Pancreas (tissue), 10 donors: ENCODE measurements at regions not wholly inside any gene's neighbourhood (a gene's known extent, or its start where the extent isn't known, plus 50 kb on each side); places are given as distances from the start of the nearest gene placed in this dataset.

Experiments
- ATAC-seq, 4 donors: fragments of 200-7000 bp; cut with Tn5 transposase; one replicate each; pipeline versions ENCODE4 v1.8.0 to v1.9.1; 2020; ENCODE audit warnings: mild to moderate bottlenecking in 4 of 4, moderate library complexity in 4 of 4
- DNase-seq, 6 donors: peaks; one replicate each; pipeline ENCODE4 v3.0.0-alpha.2; 2020
- FAIRE-seq: peaks from 2 replicates; lab custom pipeline; 2012; peaks lifted over from hg19 to GRCh38; lab: Jason Lieb, UNC
- H3K27ac ChIP-seq, 4 donors: fragments of 200-600 bp; sonication (generic); 1 replicate in 3 of 4; 2 replicates in 1 of 4; pipeline versions ENCODE4 v1.5.0 to v1.8.0; 2020
- H3K27me3 ChIP-seq, 4 donors: fragments of 200-600 bp; one replicate each; pipeline ENCODE4 v1.8.0; 2021
- H3K36me3 ChIP-seq, 3 donors: fragments of 200-600 bp; sonication (generic) in 1 of 3; one replicate each; pipeline versions ENCODE4 v1.5.0 to v1.8.0; 2020 to 2021
- H3K4me1 ChIP-seq, 3 donors: fragments of 200-600 bp; one replicate each; pipeline ENCODE4 v1.8.0; 2021
- H3K4me3 ChIP-seq, 4 donors: fragments of 200-600 bp; sonication (generic) in 2 of 4; one replicate each; pipeline versions ENCODE4 v1.5.0 to v1.8.0; 2020 to 2021
- H3K9me3 ChIP-seq, 4 donors: fragments of 200-600 bp; one replicate each; pipeline ENCODE4 v1.8.0; 2021
- WGBS, 2 donors: extraction: QIAGEN DNeasy Blood & Tissue Kit; methylation state at CpG; one replicate each; pipeline ENCODE4 v1.1.7; 2013; 5-methylcytosine and 5-hydroxymethylcytosine counted together
- intact Hi-C, 3 donors: fragments of 100-400 bp; cut with DNase I; formaldehyde crosslinking; loops; one replicate each; pipeline versions ENCODE4 v1.11.1 to v1.14.2; 2022
- TF ChIP-seq, protein P1 (sequence below), 4 donors: fragments of 200-600 bp; sonication (generic) in 3 of 4; IDR thresholded peaks; one replicate each; pipeline versions ENCODE4 v1.5.0 to v1.8.0; 2021; ENCODE audit warnings: antibody characterized with exemption in 4 of 4
- donor health status: healthy with polysubstance abuse.
- donor health status: DM: no; HTN: no; CAD: no; lungs with moderate emphysema.
- donor health status: DM: no; HTN: no; CAD: no.
- donor health status: control.
- donor health status: control.
- donor health status: Bipolar disorder and iron deficiency.
- donor health status: DM: yes; HTN: yes; CAD: no.
- donor health status: DM: no; HTN: no; CAD: no.
- donor health status: DM: no; HTN: no; CAD: no.
- donor health status: DM: yes; HTN: yes; CAD: no.

DNA sequence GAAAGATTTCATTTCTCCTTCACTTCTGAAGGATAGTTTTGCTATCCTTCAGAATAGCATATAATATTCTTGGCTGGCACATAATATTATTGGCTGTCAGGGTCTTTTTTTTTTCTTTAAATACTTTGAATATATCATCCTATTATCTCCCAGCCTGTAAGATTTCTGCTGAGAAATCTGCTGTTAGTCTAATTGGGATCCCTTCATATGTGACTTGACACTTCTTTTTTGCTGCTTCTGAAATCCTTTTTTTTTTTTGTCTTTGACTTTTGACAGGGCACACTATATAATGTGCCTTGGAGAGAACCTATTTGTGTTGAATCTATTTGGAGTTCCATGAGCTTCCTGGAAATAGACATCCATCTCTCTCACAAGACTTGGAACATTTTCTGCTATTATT lies 136.9 kb upstream of the UBL3 start:
- Histone ChIP-seq H3K27ac (no peak overlapping the region), H3K4me1 (no peaks in the 10 kb centered on the region), H3K36me3 (no peaks in the 10 kb centered on the region), H3K4me3 (no peak overlapping the region), H3K27me3 (no peaks in the 10 kb centered on the region), H3K9me3 (no peaks in the 10 kb centered on the region)
- intact Hi-C loops = no loop called here
- no peak for DNase-seq
- no peak for ATAC-seq
- TF ChIP-seq, protein P1, sequence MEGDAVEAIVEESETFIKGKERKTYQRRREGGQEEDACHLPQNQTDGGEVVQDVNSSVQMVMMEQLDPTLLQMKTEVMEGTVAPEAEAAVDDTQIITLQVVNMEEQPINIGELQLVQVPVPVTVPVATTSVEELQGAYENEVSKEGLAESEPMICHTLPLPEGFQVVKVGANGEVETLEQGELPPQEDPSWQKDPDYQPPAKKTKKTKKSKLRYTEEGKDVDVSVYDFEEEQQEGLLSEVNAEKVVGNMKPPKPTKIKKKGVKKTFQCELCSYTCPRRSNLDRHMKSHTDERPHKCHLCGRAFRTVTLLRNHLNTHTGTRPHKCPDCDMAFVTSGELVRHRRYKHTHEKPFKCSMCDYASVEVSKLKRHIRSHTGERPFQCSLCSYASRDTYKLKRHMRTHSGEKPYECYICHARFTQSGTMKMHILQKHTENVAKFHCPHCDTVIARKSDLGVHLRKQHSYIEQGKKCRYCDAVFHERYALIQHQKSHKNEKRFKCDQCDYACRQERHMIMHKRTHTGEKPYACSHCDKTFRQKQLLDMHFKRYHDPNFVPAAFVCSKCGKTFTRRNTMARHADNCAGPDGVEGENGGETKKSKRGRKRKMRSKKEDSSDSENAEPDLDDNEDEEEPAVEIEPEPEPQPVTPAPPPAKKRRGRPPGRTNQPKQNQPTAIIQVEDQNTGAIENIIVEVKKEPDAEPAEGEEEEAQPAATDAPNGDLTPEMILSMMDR (IDR thresholded peaks at IDR 0.05) = no peak
- FAIRE-seq = no peak

DNA sequence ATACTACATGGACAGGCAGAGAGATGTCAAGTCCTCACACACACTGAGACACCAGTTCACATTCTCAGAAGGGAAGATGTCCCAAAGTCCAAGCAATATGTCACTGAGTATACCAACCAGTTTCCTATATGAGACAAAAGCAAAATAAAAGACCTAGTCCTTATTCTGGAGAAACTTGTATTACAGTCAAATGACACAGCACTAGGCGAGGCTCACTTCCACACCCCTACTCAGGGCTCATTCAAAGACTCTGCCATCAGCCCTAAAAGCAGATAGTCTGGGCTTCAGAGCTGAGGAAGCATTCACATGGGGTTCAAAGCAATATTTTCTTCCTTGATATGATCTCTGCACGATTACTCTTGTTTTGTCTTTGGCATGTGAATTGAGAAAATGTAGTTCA lies 129.9 kb upstream of the UBL3 start:
- FAIRE-seq = no peak

DNA sequence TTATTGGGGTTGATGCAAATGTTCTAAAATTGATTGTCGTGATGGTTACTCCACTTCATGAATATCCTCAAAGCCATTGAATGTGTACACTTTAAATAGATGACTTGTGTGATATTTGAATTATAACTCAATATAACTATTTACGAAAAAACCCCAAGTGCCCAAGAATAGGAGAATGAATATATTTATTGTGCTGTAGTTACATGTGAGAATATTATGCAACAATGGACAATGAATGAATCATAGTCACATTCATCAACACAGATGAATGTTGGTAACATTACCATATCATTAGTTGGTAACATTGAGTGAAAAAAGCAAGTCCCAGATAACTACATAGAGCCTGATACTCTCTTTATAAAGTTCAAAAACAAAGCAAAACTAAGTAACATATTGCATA lies 127.8 kb upstream of the UBL3 start:
- no peaks in the 10 kb centered on the region for H3K9me3 ChIP-seq
- FAIRE-seq (no peak), DNase-seq (no peak), ATAC-seq (no peak)
- WGBS, 2 donors = 84 to 93% methylated on average over 2 of the region's 2 CpGs
- intact Hi-C loops = no loop called here
- H3K36me3 ChIP-seq = no peaks in the 10 kb centered on the region
- TF ChIP-seq, protein P1 (IDR thresholded peaks at IDR 0.05) = no peak
- no peak overlapping the region for H3K27ac ChIP-seq
- H3K4me3 ChIP-seq = no peak overlapping the region
- no peaks in the 10 kb centered on the region for H3K4me1 ChIP-seq
- no peaks in the 10 kb centered on the region for H3K27me3 ChIP-seq

More for the DNA sequence above, 129.9 kb upstream of the UBL3 start:
- Histone ChIP-seq H3K4me1 (no peaks in the 10 kb centered on the region), H3K27me3 (no peaks in the 10 kb centered on the region), H3K36me3 (no peaks in the 10 kb centered on the region), H3K9me3 (no peaks in the 10 kb centered on the region), H3K27ac (no peak overlapping the region), H3K4me3 (no peak overlapping the region)
- DNase-seq = no peak
- intact Hi-C loops = no loop called here
- no peak for ATAC-seq
- TF ChIP-seq, protein P1 (IDR thresholded peaks at IDR 0.05) = no peak
- 67 to 78% methylated on average over 2 of the region's 2 CpGs for WGBS, 2 donors

DNA sequence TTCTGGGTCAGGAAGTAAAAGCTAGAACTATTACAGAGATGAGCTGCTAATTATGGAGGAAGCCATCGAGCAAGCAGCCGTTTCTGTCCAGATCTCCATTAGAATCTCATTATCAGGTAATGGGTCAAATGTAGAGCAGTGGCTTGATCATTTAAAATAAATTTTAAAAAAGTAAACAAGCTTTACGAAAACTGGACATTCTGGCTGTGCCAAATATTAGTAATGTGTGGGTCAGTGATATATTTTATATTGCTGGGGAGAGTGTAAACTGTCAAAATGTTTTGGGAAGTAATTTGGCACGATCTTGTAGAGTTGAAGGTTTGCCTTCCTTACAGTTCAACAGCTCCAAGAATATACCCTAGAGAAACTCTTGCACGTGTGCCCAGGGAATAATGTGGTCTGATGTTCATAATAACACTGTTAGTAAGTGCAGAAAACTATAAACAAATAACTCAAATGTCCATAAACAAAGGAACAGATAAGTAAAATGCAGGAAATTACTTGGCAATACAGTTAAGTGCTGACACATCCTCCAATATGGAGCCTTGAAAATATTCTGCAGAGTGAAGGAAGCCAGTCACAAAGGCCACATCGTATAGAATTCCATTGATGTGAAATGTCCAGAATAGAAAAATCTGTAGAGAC lies 127.2 kb upstream of the UBL3 start:
- H3K36me3 ChIP-seq = no peaks in the 10 kb centered on the region
- intact Hi-C loops = no loop called here
- H3K4me1 ChIP-seq = no peaks in the 10 kb centered on the region
- TF ChIP-seq, protein P1 (IDR thresholded peaks at IDR 0.05) = no peak
- H3K27ac ChIP-seq = no peak overlapping the region
- H3K4me3 ChIP-seq = no peak overlapping the region
- no peaks in the 10 kb centered on the region for H3K9me3 ChIP-seq
- 60 to 62% methylated on average over 6 of the region's 6 CpGs for WGBS, 2 donors
- FAIRE-seq (no peak), ATAC-seq (no peak), DNase-seq (no peak)
- H3K27me3 ChIP-seq = no peaks in the 10 kb centered on the region

DNA sequence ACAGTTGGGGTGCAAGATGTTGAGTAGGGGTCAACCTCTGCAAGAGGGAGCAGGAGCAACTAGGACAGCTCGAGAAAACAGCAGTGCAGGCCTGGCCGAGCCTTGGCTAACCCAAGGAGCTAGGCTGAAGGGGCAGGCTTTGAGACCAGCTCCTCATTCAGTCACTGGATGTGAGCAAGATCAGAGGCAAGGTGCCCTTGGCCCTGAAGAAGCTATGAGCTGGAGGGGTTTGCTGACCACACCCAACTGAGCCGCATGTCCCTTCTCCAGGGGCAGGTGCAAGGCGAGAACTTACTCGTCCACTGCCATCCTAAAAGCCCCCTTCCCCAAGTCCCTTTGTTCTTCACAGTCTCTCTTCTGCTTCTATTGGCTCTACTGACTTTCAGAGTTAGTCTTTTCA lies 126.1 kb upstream of the UBL3 start:
- H3K4me1 ChIP-seq = no peaks in the 10 kb centered on the region
- TF ChIP-seq, protein P1 (IDR thresholded peaks at IDR 0.05) = no peak
- no peak for ATAC-seq
- no peaks in the 10 kb centered on the region for H3K36me3 ChIP-seq
- intact Hi-C loops = no loop called here
- H3K27ac ChIP-seq = no peak overlapping the region
- no peaks in the 10 kb centered on the region for H3K9me3 ChIP-seq
- FAIRE-seq = no peak
- no peaks in the 10 kb centered on the region for H3K27me3 ChIP-seq
- WGBS, 2 donors = 90 to 92% methylated on average over 5 of the region's 5 CpGs
- no peak overlapping the region for H3K4me3 ChIP-seq
- no peak for DNase-seq
